Dermis microvascular lymphatic vessel endothelial cell (primary cell): ENCODE measurements at regions not wholly inside any gene's neighbourhood (a gene's known extent, or its start where the extent isn't known, plus 50 kb on each side); places are given as distances from the start of the nearest gene placed in this dataset.

ENCODE experiments used
- DNase-seq, 2 donors: peaks; one replicate each; pipeline versions ENCODE4 v3.0.0 to v3.0.0-alpha.2; 2010; ENCODE audit warnings: low read depth in 2 of 2

DNA sequence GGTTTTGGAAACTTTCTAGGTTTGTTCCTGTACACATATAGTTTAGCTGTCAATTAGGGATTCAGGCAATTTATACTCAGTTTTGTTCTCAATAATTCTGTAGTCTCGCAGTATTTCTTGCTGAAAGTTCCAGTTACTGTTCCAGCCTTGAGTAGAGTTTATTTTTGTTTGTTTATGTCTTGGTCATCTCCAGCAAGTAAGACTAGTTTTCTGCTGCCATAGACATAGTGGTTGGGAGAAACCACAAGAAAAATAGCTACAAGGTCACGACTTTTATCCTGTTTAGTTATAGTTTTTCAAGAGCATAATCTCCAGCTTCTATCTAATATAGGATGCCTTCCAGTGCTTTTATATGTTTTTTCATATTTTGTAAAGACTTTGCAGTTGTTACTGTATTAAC, 99.6 kb upstream of the FOXG1 start:
- DNase-seq: no peak

DNA sequence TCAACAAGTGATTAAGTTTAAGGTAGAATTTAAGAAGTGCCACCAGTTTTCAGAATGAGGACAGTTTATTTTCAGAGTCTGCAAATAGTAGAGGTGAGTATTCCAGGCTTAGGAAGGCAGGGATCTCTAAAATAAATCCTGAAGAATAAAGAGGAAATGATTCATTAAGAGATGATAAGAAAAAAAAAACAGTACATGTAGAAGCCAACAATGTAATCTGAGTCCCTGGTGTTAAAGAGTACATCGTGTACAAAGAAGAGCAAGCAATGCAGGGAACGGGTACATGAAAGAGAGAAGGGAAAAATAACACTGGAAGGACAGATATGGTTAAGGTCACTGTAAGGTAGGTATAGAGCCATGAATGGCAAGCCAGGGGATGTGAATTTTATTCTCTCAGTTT, 95.2 kb upstream of the FOXG1 start:
- DNase-seq: peak in 1 of 2 donors; percentile 11

DNA sequence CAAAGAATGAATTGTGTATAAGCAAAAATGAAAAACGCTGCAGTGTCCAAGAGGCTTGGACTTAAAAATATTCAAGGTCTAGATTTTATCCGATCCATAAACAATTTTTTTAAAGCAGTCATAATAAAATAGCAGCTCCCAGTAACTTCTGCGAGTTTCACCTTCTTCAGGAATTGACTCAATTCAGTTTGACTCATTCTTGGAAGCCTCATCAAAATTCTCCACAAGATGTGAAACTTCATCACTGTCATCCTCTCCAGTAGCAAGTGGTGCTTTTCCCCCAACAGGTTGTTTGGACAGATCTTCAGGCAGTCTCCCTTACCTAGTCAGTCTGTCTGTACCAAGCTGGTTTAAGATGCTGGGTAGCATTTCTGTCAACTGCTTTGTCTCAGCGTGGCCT, 93.5 kb upstream of the FOXG1 start:
- no peak for DNase-seq

DNA sequence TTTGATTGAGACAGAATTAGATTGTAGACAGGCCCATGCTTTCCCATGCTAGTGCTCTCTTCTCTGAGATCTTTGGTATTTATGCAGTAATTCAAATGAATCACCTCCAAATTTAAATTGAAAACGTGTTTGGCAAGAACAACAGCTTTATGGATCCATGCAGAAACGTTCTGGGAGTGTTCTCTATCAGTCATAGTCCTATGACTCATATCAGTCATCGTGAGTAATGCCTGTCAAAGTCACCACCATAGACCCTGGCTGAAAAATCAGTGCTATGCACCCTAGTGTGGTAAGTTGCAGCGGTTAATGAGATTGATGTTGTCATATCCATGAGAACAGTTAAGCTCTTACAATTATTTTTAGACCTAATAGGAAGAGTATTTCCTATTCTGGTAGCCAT, 90.1 kb upstream of the FOXG1 start:
- DNase-seq: peak in 1 of 2 donors; percentile 41

DNA sequence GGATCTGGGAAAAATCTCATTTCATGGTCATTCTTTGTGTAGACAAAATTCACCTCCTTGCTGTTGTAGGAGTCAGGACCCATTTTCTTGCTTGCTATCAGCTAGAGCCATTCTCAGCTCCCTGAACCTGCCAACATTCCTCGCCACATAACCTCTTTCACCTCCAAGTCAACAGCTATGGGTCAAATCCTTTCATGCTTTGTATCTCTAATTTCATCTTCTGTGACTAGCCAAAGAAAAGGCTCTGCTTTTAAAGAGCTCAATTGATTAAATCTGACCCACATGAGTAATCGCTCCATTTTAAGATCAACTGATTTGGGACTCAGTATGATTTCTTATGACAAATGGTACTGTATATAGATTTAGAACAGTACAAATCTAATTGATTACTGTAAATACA, 89.2 kb upstream of the FOXG1 start:
- no peak for DNase-seq

DNA sequence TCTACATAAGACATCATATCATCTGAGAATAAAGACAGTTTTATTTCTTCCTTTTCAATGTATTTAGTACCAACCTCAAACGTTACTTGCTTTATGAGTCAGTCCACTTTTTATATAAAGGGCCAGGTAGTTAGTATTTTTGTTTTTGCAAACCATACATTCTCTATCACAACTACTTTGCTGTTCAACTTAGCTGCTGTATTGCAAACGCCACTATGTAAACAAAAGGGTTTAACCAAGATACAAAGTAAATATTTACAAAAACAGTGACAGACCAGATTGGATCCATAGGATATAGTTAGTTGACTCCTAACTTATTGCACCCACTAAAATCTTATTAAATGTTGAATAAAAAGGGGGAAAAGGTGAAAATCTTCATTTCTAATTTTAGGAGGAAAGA, 87.7 kb upstream of the FOXG1 start:
- no peak for DNase-seq

DNA sequence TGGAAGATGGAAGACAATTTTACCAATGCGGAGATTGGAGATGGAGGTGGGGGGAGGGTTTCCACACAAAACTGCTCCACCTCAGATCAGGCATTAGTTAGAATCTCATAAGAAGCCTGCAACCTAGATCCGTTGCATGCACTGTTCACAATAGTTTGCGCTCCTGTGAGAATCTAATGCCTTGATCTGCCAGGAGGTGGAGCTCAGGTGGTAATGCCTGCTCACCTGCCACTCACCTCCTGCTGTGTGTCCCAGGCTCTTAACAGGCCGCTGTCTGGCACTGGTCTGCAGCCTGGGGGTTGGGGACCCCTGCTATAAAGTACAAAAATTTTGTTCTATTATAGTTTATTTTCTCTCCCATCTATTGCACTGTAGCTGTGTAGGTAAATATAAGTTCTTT, 84.9 kb upstream of the FOXG1 start:
- DNase-seq: no peak

DNA sequence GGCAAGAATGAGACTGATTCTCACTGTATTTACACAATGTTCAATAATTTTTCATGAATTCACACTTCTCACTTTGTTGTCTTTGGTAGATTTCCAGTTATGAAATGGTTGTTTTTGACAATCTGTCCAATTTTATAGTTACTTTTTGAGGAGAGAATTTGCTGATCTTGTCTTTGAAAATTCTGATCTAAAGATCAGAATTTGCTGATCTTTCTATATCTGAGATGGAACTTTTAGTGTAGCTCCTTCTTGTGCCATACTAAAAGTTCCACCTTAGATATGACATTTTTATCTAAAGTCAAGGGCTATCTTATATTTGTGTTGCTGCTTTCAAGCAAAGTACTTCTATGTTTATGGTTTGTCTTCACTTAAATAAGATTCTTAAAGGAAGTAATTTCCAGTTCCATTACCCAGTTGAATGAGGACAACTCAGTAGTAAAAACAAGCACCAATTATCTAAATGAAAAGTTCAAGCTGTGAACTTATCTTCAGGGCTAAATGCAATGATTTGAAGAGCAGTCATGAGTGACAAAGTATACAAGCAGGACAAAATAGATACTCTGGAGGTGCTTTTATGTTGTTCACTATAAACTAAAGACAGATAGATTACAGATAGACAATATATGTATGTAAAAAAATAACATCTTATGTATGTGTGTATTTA, 76.4 kb upstream of the FOXG1 start:
- no peak for DNase-seq

DNA sequence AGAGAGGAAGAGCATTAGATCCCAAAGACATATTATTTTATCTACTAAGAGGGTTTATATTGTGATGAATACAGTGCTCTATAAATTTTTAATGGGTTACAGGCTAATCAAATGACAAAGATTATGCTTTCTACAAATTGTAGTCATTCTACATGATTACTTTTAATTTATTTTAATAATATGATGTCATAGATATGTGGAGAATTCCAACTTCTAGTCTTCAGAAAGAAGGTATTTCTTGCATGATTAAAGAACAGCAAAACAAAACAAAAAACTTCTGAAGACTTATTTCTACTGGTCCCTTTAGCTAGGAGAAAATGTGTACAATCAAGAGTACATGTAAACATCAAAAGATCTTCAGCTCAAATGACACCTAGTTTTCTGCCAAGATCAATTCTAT, 71.5 kb upstream of the FOXG1 start:
- no peak for DNase-seq

DNA sequence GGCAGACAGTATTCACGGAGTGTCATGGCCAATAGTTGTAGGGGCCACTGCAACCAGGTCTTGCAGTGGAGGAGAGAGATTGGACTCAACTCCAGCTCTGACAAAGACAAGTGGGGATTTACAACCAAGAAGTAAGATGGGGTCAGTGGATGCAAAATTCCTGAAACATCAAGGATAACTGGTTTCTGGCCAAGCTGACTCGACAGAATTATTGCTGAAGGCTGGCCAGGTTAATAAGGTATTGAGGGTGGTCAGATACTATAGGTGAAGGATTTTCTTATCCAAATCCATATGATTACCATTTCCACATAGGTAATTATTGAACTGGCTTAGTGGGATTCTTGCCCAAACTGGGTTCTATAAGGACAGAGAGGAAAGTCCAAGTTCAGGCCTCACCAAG, 64.9 kb upstream of the FOXG1 start:
- no peak for DNase-seq

DNA sequence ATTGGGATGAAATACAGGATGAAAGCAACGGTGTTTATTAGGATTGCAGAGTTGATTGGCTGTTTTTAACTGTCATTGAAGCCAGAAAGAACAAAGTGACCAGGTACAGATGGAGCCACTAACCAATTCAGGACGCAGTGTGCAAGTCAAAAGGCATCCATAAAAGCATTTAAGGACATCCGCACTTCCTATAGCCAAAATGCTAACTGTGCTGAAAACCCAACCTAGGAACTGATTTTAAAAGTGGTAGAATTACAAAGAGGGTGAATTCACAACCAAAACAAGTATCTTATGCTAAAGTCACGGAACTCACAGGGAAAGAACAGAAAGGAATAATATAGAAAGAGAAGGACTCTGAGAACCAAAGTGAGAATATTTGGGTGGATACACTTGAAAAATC, 63.1 kb upstream of the FOXG1 start:
- DNase-seq: no peak

DNA sequence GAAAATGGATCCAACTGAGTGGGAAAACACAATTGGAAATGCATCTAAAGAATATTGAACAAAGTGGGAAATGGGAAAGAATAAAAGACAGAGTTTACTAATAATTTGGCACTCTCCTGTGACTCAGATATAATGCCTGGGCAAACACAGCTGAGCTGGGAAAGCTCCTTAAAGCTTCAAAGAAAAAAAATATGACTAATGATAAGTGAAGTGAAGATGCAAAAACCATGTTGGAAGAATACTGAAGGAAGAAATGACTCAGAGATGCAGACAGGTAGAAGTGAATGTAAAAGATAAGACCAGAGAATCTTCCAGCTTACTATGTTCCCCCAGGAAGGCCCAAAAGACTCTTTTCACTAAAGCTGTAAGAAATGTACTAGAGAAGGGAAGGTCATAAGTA, 62.4 kb upstream of the FOXG1 start:
- DNase-seq: no peak

DNA sequence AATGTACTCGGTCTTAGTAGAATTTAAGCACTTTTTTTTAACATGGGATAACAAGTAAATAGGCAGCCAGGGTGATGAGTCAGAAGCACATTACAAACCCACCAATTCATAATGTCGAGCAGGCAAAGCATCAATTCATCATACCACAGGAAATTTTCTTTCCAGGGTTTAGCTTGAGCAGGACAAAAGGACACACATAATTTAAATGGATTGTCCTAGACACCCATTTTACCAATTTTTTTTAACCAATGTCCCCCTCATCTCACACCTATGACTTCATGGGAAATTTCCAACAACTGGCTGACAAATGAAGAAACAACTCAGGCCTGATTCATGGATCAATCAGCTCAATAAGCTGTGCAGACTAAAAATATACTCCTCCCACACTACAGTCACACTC, 58.8 kb upstream of the FOXG1 start:
- DNase-seq: no peak

DNA sequence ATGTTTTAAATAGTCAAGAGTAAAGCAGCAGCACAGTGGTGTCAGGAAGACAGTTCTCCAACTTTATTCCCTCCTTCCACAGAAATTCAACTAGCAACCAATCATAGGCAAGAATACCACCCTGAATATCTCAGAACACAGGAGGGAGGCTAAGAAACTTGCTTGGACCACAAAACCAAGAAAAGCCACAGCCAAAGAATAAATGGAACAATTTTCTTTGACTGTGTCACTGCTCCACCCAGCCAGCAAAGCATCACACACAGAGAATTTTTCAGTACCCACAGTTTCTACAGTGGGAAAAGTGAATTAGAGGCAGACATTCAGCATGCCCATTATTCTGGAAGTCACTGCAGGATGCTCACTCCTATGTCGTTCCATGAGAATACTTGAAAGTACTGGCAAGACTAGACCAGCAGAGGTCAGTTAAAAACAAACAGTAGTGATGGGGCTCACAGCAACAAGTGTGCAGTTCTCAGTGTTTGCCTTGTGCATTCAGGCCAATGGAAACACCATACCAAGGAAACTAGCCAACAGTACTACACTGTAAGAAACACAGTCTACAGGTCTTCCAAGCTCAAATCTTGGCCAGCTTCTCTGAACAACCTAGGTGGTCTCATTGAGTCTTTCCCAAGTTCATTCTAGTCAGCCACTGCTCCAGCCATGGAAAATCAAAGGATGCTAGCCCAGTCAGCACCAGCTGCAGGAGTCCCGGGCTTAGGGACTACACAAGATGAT, 56.8 kb upstream of the FOXG1 start:
- no peak for DNase-seq
